NCI-H345 treated with DMSO at 0.1 percent for 48 hours (cell line): ENCODE measurements at regions not wholly inside any gene's neighbourhood (a gene's known extent, or its start where the extent isn't known, plus 50 kb on each side); places are given as distances from the start of the nearest gene placed in this dataset.
"Not testable (repeated sequence)": the region's sequence is repeated elsewhere in the genome, so short reads cannot be mapped to it uniquely, and the experiment has no call there.

ENCODE experiments used
- DNase-seq: peaks from one replicate; lab custom pipeline; 2025; ENCODE audit not compliant: unreplicated experiment; lab: John Stamatoyannopoulos, UW

- DNase-seq: peak; percentile 0
Observed at GRCh38 chr14:106011631-106012360, 485.4 kb downstream of the TMEM121 start.

DNA sequence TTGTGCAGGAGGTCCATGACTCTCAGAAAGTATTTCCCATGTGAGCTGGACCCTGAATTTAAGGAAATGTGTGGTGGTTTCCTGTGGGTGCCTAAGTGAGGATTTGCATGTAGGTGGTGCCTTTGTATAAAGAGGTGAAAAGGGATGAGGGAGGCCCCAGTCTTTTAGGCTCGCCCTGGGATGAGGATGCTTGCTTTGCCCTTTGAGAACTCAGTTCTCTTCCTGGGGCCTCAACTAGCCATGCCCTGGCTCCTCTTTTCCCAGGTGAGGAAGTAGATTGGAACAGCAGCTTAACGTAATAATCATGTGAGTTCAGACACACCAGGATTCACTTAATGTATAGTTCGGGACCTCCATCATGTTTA lies 486.0 kb downstream of the TMEM121 start:
- DNase-seq: not testable (repeated sequence)

DNA sequence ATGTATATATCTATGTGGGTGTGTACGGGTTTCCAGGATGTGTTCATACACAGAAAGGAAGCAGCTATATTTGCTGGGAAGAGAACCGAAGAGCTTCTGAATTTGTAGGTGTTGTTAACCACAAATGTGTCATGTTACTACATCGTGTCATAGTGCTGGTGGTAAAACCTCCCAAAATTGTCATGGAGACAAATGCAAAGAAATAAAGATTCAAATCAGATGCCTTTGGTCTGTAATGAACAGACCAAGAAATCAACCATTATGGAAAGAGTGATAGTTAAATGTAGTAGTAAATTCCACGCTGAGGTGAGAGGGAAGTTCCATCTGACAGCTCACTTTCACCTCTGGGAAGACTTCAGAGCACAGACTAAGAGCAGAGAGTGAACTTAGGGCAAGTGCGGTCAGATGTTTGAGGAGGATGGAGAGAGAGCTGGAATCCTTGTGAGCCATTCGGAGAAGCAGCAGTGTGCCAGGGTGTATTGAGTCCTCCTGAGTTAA lies 487.5 kb downstream of the TMEM121 start:
- no peak for DNase-seq

GRCh38 chr14:106017952-106018351 lies 491.6 kb downstream of the TMEM121 start:
- not testable (repeated sequence) for DNase-seq

GRCh38 chr14:106021832-106022231 lies 495.4 kb downstream of the TMEM121 start:
- no peak for DNase-seq

DNA sequence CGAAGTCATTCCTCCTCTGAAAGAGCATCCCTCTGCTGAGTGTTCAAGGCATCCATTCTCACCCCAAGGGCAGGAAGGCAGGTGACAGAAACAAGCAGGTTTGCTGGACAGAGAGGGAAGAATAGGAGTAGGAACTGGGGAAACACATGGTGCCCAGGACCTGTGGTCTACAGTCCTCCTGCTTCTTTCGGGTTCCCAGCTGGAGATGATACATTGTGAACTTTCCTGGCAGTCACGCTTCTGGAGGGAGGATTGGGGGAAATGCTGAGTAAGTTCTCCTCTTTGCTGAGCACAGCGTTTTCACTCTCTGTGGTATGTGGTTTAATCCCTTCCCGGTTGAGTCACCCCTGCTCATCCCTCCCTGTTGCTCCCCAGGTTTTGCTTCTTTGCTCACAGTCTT lies 496.3 kb downstream of the TMEM121 start:
- DNase-seq: not testable (repeated sequence)

GRCh38 chr14:106023411-106023810 lies 497.0 kb downstream of the TMEM121 start:
- no peak for DNase-seq

- no peak for DNase-seq
Observed at GRCh38 chr14:106024983-106025604, 498.7 kb downstream of the TMEM121 start.

DNA sequence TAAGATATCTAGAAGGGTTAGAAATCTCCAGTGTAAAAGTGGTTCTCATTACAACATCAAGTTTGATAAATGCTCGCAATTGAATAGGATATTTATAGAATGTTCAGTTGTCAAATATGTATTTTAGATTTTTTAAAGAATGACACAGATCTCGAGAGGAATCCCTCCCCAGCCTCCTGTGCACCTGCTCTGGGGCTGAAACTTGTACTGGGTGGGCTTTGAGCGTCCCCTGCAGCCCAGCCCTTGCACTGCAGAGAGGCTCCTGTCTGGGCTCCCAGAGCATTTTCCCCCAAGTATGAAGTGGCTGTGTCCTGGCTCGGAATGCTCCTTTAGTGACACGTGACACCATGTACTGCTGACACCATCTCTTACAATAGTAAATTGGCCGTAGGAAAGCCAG lies 499.6 kb downstream of the TMEM121 start:
- no peak for DNase-seq

DNA sequence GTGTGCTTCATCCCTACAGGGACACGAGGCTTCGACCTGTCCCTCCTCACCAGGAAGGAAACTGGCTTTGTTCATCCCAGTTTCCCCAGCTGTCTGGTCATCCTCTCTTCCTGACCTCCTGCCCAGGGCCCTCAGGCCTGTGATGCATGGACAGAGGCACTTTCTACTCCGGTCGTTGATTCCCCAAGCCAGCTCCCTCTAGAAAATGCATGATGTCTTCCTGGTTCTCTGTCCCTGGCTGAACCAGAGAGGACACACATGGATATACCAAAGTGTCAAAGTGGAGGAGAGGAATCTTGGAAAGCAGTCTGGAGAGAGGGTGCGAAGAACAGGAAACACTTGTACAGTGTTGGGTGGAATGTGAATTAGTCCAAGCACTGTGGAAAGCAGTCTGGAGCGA lies 501.4 kb downstream of the TMEM121 start:
- DNase-seq: not testable (repeated sequence)

- DNase-seq: no peak
Observed at GRCh38 chr14:106029959-106030358, 503.6 kb downstream of the TMEM121 start.

- DNase-seq: no peak
Observed at GRCh38 chr14:106037380-106037779, 511.0 kb downstream of the TMEM121 start.

DNA sequence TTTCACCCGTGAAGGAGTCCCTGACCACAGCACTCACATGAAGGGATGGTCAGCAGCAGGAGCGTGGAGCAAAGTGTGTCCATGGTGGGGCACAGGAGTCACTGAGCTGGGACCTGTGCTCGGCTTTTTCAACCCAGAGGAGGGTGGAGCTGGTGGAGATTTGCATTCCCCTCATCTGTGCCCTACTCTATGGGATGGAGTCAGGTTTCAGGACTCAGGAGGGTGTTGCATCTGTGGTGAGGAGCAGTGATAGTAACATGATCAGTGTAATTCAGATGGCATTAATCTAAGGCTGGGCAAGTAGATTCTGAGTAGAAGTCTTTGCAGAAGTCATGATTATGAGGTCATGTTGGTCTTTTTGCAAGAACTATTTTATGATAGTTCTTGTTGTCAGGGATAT lies 511.9 kb downstream of the TMEM121 start:
- DNase-seq: no peak

DNA sequence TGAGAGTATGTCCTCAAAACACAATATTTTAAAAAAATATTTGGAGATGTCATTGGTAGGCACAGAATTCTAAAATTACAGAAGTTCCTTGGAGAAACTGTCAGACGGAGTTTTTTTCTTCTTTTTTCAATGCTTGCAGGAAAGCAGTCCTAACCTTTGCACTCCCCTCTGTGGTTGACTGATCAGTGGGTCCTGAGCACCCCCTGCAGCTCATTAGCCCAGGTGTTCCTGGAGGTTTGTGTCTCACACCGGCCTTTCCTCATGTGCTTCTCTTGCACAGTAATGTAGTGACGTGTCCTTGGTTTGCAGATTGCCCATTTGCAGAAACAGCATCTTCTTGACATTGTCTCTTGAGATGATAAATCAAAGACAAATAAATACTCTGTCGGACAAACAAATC lies 513.0 kb downstream of the TMEM121 start:
- DNase-seq: no peak

- DNase-seq: no peak
Observed at GRCh38 chr14:106044515-106044914, 518.1 kb downstream of the TMEM121 start.

DNA sequence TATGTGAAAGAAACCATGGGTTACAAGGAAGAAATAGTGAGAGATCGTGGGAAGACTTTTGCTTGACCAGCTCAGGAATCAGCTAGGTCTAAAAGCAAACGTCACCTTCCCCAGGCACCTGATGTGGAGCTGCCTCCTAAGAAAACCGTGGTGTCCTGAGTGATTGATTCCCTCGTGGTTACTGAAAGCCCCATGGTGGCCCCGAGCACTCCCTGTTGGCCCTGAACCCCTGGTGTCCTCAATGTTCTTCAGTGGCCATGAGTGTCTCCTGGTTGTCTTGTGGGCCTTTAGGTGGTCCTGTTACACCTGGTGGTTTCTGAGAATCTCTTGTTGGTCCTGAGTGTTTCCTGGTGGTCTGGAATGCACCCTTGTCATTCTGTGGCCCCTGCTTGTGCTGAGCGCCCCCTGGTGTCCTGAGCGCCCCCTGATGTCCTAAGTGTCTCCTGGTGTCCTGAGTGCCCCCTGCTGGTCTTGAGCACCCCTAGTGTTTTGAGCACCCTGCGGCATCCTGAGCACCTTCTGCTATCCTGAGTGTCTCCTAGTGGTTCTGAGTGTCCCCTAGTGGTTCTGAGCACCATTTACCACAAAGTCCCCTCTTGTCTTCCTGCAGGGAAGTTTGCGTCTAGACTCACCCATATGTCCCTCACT lies 518.7 kb downstream of the TMEM121 start:
- DNase-seq: no peak

DNA sequence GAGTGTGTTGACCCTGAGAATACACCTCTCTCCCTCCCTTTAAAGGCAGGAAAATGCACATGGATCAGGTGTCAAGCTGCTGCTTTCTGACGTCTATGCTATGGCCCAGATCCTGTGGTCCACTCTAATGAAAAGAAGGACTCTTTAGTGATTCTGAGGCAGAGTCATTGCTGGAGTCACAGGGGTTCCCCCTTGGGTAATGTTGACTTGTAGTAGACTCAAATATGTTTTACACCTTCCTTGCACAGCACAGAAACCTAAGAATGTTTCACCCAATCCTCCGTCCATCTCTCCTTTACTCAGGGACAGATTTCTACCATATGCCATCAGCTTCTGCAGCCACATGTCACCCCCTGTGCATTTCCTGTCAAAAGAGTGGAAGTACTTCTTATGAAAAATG lies 525.4 kb downstream of the TMEM121 start:
- DNase-seq: no peak

- no peak for DNase-seq
Observed at GRCh38 chr14:106055289-106055688, 528.9 kb downstream of the TMEM121 start.

DNA sequence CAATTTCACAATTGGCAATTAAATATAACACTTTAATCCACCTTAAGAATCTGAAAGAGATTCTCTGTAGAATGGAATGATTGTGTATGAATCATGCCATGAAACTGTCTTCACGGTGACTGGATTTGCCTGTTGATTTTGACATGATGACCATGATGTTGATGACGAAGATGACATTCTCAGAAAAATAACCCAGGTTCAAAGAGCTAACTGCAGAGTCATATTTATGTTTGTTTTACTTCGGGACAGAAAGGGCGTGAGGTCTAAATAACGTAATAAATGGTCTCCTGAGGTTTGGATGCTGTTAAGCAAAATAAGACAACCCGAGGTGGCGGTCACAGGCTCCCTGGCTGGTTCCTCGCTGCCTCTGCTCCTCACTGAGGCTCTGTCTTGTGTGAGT lies 532.0 kb downstream of the TMEM121 start:
- no peak for DNase-seq

GRCh38 chr14:106060276-106060975 lies 534.0 kb downstream of the TMEM121 start:
- no peak for DNase-seq

DNA sequence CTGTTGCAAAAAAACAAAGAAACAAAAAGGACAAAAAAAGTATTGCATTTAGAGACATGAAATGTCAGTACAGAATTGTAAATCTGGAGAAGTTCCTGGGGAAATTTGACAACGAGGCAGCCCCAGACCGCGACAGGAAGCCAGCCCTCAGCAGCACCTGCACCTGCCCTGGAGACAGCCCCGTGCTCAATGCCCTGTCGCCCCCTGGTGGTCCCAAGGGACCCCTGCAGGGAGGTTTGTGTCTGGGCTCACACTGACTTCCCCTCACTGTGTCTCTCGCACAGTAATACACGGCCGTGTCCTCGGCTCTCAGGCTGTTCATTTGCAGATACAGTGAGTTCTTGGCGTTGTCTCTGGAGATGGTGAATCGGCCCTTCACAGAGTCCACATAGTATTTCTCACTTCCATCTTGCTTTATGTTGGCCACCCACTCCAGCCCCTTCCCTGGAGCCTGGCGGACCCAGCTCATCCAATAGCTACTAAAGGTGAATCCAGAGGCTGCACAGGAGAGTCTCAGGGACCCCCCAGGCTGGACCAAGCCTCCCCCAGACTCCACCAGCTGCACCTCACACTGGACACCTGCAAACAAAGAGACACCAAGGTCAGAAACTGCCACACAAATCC lies 535.6 kb downstream of the TMEM121 start:
- DNase-seq: not testable (repeated sequence)
